C4-2B (cell line): ENCODE measurements at regions not wholly inside any gene's neighbourhood (a gene's known extent, or its start where the extent isn't known, plus 50 kb on each side); places are given as distances from the start of the nearest gene placed in this dataset.

Source experiments
- H3K27ac ChIP-seq: fragments of 450-650 bp; 2 replicates; pipeline ENCODE4 v1.5.1; 2017
- CTCF ChIP-seq: fragments of 450-650 bp; conservative IDR thresholded peaks from 2 replicates; pipeline ENCODE4 v1.5.1; 2017; ENCODE audit warnings: mild to moderate bottlenecking
- ZFX ChIP-seq: fragments of 450-650 bp; IDR thresholded peaks from 2 replicates; pipeline ENCODE4 v1.6.1; 2017

- H3K27ac ChIP-seq, result no peak overlapping the region
- TF ChIP-seq ZFX (no peak), CTCF (no peak)
Observed at GRCh38 chr6:67863346-67863745, 771.7 kb upstream of the ADGRB3 start.

DNA sequence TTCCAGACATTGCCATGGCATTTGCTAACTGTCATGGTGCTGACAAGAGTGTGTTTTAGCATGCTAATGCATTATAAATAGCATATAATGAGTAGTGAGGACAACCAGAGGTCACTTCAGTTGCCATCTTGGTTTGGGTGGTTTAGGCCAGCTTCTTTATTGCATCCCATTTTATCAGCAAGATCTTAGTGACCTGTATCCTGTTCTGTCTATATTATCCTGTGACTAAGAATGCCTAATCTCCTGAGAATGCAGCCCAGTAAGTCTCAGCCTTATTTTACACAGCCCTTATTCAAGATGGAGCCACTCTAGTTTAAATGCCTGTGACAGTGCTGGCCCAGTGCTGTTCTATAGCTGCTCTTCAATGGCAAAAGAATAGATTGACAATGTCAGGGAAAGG is 781.0 kb upstream of the ADGRB3 start:
- TF ChIP-seq ZFX, result no peak
- no peak overlapping the region for H3K27ac ChIP-seq

DNA sequence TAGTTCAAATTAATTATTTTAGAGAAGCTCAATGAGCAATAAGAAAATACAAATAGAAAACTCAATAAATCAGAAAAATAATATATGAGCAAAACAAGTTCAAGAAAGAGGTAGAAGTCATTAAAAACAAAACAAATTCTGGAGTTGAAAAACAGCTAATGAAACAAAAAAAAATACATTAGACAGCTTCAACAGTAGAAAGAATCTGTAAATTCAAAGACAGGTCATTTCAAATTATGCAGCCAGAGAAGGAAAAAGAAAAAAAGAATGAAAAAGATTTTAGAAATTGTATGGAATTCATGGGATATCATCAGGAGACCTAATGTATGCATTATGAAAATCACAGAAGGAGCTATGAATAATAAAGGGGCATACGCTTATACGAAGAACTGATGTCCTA is 795.3 kb upstream of the ADGRB3 start:
- TF ChIP-seq ZFX, result no peak
- no peak for TF ChIP-seq CTCF
- no peak overlapping the region for H3K27ac ChIP-seq

DNA sequence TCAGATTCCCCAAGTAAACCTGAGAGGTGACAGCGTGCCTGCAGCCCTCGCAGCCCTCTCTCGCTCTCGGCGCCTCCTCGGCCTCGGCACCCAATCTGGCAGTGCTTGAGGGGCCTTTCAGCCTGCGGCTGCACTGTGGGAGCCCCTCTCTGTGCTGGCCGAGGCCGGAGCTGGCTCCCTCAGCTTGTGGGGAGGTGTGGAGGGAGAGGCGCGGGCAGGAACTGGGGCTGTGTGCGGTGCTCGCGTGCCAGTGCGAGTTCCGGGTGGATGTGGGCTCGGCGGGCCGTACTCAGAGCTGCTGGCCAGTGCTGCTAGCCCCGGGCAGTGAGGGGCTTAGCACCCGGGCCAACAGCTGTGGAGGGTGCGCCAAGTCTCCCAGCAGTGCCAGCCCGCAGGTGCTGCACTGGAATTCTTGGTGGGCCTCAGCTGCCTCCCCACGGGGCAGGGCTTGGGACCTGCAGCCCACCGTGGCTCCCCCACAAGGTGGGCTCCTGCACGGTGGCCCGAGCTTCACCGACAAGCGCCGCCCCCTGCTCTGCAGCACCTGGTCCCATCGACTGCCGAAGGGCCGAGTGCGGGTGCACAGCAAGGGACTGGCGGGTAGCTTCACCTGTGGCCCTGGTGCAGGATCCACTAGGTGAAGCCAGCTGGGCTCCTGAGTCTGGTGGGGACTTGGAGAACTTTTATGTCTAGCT is 809.7 kb upstream of the ADGRB3 start:
- H3K27ac ChIP-seq, result no peak overlapping the region
- no peak for TF ChIP-seq ZFX
- TF ChIP-seq CTCF, result no peak

- H3K27ac ChIP-seq, result no peak overlapping the region
- TF ChIP-seq ZFX, result no peak
- TF ChIP-seq CTCF, result no peak
Observed at GRCh38 chr6:67818322-67818721, 816.8 kb upstream of the ADGRB3 start.

DNA sequence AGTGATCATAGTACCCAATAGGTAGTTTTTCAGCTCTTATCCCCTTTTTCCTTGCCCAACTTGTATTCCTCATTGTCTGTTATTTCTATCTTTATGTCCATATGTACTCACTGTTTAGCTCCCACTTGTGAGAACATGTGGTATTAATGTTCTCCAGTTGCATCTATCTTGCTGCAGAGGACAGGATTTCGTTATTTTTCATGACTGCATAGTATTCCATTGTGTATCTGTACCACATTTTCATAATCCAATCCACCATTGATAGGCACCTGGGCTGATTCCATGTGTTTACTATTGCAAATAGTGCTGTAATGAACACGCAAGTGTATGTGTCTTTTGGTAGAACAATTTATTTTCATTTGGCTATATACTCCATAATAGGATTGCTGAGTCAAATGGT is 819.5 kb upstream of the ADGRB3 start:
- TF ChIP-seq ZFX, result no peak
- TF ChIP-seq CTCF, result no peak
- no peak overlapping the region for H3K27ac ChIP-seq

- no peak for TF ChIP-seq CTCF
- no peak for TF ChIP-seq ZFX
- H3K27ac ChIP-seq, result no peak overlapping the region
Observed at GRCh38 chr6:67814262-67814661, 820.8 kb upstream of the ADGRB3 start.

- no peak for TF ChIP-seq ZFX
- no peak for TF ChIP-seq CTCF
- no peak overlapping the region for H3K27ac ChIP-seq
Observed at GRCh38 chr6:67812693-67813092, 822.4 kb upstream of the ADGRB3 start.
